ENCODE measurements at regions not wholly inside any gene's neighbourhood (a gene's known extent, or its start where the extent isn't known, plus 50 kb on each side); places are given as distances from the start of the nearest gene placed in this dataset.

GRCh38 chr9:135259273-135259672 lies 171.8 kb downstream of the OLFM1 start:
- TF ChIP-seq POLR2A (IDR thresholded peaks at IDR 0.05) (no peak), EP300 (IDR thresholded peaks at IDR 0.05) (no peak)
